ENCODE measurements at regions not wholly inside any gene's neighbourhood (a gene's known extent, or its start where the extent isn't known, plus 50 kb on each side); places are given as distances from the start of the nearest gene placed in this dataset.

GRCh38 chr14:55760789-55761566 is 181.0 kb downstream of the KTN1 start:
- TF ChIP-seq ISL1 (CRISPR knock-in tag; IDR thresholded peaks at IDR 0.05): no peak
- TF ChIP-seq, protein P1, sequence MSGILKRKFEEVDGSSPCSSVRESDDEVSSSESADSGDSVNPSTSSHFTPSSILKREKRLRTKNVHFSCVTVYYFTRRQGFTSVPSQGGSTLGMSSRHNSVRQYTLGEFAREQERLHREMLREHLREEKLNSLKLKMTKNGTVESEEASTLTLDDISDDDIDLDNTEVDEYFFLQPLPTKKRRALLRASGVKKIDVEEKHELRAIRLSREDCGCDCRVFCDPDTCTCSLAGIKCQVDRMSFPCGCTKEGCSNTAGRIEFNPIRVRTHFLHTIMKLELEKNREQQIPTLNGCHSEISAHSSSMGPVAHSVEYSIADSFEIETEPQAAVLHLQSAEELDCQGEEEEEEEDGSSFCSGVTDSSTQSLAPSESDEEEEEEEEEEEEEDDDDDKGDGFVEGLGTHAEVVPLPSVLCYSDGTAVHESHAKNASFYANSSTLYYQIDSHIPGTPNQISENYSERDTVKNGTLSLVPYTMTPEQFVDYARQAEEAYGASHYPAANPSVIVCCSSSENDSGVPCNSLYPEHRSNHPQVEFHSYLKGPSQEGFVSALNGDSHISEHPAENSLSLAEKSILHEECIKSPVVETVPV (CRISPR knock-in tag; IDR thresholded peaks at IDR 0.05): no peak
- TF ChIP-seq, protein P2, sequence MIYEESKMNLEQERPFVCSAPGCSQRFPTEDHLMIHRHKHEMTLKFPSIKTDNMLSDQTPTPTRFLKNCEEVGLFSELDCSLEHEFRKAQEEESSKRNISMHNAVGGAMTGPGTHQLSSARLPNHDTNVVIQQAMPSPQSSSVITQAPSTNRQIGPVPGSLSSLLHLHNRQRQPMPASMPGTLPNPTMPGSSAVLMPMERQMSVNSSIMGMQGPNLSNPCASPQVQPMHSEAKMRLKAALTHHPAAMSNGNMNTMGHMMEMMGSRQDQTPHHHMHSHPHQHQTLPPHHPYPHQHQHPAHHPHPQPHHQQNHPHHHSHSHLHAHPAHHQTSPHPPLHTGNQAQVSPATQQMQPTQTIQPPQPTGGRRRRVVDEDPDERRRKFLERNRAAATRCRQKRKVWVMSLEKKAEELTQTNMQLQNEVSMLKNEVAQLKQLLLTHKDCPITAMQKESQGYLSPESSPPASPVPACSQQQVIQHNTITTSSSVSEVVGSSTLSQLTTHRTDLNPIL (CRISPR knock-in tag; IDR thresholded peaks at IDR 0.05; ENCODE audit: low read depth): no peak
- TF ChIP-seq ZC3H10 (CRISPR knock-in tag; IDR thresholded peaks at IDR 0.05): no peak
- TF ChIP-seq RARB (CRISPR knock-in tag; IDR thresholded peaks at IDR 0.05): no peak
- TF ChIP-seq PATZ1 (CRISPR knock-in tag; IDR thresholded peaks at IDR 0.05; ENCODE audit: borderline replicate concordance): no peak
- no peak for TF ChIP-seq SNAI2 (CRISPR knock-in tag; IDR thresholded peaks at IDR 0.05)
- TF ChIP-seq BACH2 (CRISPR knock-in tag; IDR thresholded peaks at IDR 0.05; ENCODE audit: borderline replicate concordance): no peak
- no peak for TF ChIP-seq ESRRG (CRISPR knock-in tag; IDR thresholded peaks at IDR 0.05)
- no peak for TF ChIP-seq ZFP3 (CRISPR knock-in tag; IDR thresholded peaks at IDR 0.05)
- no peak for TF ChIP-seq ARNTL (CRISPR knock-in tag; IDR thresholded peaks at IDR 0.05; ENCODE audit: borderline replicate concordance, low read depth)

Data from SK-N-SH treated with all-trans-retinoic acid at 6 μM for 48 hours (cell line).